OCI-LY3 (cell line): ENCODE measurements at regions not wholly inside any gene's neighbourhood (a gene's known extent, or its start where the extent isn't known, plus 50 kb on each side); places are given as distances from the start of the nearest gene placed in this dataset.
"Not testable (repeated sequence)": the region's sequence is repeated elsewhere in the genome, so short reads cannot be mapped to it uniquely, and the experiment has no call there.

Source experiments
- H2AFZ ChIP-seq: fragments of 200-600, 300-600 bp; shearing (Covaris generic); 2 replicates; pipeline ENCODE4 v1.6.0; 2014; ENCODE audit warnings: antibody characterized with exemption, low read depth, low read length
- H3K27ac ChIP-seq: fragments of 200-600, 300-600 bp; sonication (generic); 2 replicates; pipeline ENCODE4 v1.5.1; 2014; ENCODE audit warnings: mild to moderate bottlenecking, low read length, moderate library complexity, mixed read lengths
- H3K27me3 ChIP-seq: fragments of 200-600, 300-600 bp; sonication (generic); 2 replicates; pipeline ENCODE4 v1.6.1; 2014; ENCODE audit warnings: low read depth, low read length, mixed read lengths
- H3K36me3 ChIP-seq: fragments of 200-600, 300-600 bp; sonication (generic); replicated peaks from 2 replicates; pipeline ENCODE3; 2014; ENCODE audit warnings: low read depth, low read length, mixed read lengths
- H3K4me1 ChIP-seq: fragments of 300-600, 200-600 bp; sonication (generic); 2 replicates; pipeline ENCODE4 v1.6.1; 2014; ENCODE audit warnings: low read length, mixed read lengths
- H3K4me2 ChIP-seq: fragments of 200-600, 300-600 bp; sonication (generic); 2 replicates; pipeline ENCODE4 v1.6.1; 2014; ENCODE audit warnings: low read length, mixed read lengths
- H3K4me3 ChIP-seq: fragments of 300-600, 200-600 bp; sonication (generic); 2 replicates; pipeline ENCODE4 v1.5.1; 2014; ENCODE audit warnings: antibody characterized with exemption, mild to moderate bottlenecking, low read length, moderate library complexity
- H3K79me2 ChIP-seq: fragments of 300-600, 200-600 bp; shearing (Covaris generic); 2 replicates; pipeline ENCODE4 v1.6.1; 2014; ENCODE audit warnings: mild to moderate bottlenecking, low read length, mixed read lengths
- H3K9ac ChIP-seq: fragments of 300-600, 200-600 bp; shearing (Covaris generic); 2 replicates; pipeline ENCODE4 v1.6.0; 2014; ENCODE audit warnings: mild to moderate bottlenecking, low read length, moderate library complexity
- H3K9me3 ChIP-seq: fragments of 200-600, 300-600 bp; shearing (Covaris generic); 2 replicates; pipeline ENCODE4 v1.6.1; 2014; ENCODE audit warnings: low read length, mixed read lengths; ENCODE audit not compliant: insufficient read depth
- H4K20me1 ChIP-seq: fragments of 200-600, 300-600 bp; sonication (generic); 2 replicates; pipeline ENCODE4 v1.6.1; 2016; ENCODE audit warnings: low read length, mixed read lengths; ENCODE audit not compliant: insufficient read depth
- EZH2phosphoT487 ChIP-seq: fragments of 200-600 bp; shearing (Covaris generic); IDR thresholded peaks from 2 replicates; pipeline ENCODE4 v1.6.1; 2018; ENCODE audit warnings: antibody characterized with exemption, mixed run types, low read depth
- TF ChIP-seq, protein P1 (sequence below): fragments of 200-600, 300-600 bp; sonication (generic); IDR thresholded peaks from 2 replicates; pipeline ENCODE4 v1.5.1; 2014; ENCODE audit warnings: antibody characterized with exemption, low read length, low read depth

GRCh38 chr2:208726242-208726641 lies 319.6 kb downstream of the PTH2R start:
- Histone ChIP-seq H2AFZ (no peak overlapping the region), H3K79me2 (no peaks in the 10 kb centered on the region), H3K9ac (no peak overlapping the region), H4K20me1 (no peaks in the 10 kb centered on the region), H3K27ac (no peak overlapping the region), H3K9me3 (no peaks in the 10 kb centered on the region), H3K4me1 (no peaks in the 10 kb centered on the region), H3K27me3 (no peaks in the 10 kb centered on the region), H3K4me2 (no peak overlapping the region), H3K36me3 (no peaks in the 10 kb centered on the region), H3K4me3 (no peak overlapping the region)
- TF ChIP-seq, protein P1, sequence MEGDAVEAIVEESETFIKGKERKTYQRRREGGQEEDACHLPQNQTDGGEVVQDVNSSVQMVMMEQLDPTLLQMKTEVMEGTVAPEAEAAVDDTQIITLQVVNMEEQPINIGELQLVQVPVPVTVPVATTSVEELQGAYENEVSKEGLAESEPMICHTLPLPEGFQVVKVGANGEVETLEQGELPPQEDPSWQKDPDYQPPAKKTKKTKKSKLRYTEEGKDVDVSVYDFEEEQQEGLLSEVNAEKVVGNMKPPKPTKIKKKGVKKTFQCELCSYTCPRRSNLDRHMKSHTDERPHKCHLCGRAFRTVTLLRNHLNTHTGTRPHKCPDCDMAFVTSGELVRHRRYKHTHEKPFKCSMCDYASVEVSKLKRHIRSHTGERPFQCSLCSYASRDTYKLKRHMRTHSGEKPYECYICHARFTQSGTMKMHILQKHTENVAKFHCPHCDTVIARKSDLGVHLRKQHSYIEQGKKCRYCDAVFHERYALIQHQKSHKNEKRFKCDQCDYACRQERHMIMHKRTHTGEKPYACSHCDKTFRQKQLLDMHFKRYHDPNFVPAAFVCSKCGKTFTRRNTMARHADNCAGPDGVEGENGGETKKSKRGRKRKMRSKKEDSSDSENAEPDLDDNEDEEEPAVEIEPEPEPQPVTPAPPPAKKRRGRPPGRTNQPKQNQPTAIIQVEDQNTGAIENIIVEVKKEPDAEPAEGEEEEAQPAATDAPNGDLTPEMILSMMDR: no peak
- TF ChIP-seq EZH2phosphoT487: no peak

GRCh38 chr2:208751663-208752415 lies 345.2 kb downstream of the PTH2R start:
- not testable (repeated sequence) for H2AFZ ChIP-seq, H3K79me2 ChIP-seq, H3K4me3 ChIP-seq, H3K4me2 ChIP-seq, H3K4me1 ChIP-seq, H3K27me3 ChIP-seq, H3K9ac ChIP-seq, H3K27ac ChIP-seq, H3K36me3 ChIP-seq, H3K9me3 ChIP-seq, H4K20me1 ChIP-seq

DNA sequence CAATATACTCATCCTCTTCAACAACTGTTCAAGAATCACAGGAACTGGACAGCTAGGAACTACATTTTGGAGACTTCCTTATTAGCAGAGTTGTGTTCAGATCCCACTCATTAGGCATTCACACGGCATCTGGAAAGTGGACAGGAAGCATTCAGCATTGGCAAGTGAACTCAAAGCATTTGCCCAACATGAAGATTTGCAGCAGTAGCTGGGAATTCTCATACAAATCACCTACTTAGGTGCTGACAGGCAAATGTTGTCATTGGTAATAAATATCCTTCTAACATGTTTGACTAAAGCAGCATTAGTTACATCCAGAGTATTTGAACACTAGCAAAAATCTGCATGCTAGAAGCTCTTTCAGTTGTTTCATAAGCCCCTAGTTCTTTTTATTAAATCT lies 350.8 kb downstream of the PTH2R start:
- Histone ChIP-seq H3K4me3 (no peak overlapping the region), H3K4me1 (no peaks in the 10 kb centered on the region), H3K36me3 (no peaks in the 10 kb centered on the region), H2AFZ (no peak overlapping the region), H3K9me3 (no peaks in the 10 kb centered on the region), H3K79me2 (no peaks in the 10 kb centered on the region), H3K9ac (no peak overlapping the region), H3K4me2 (no peak overlapping the region), H3K27me3 (no peaks in the 10 kb centered on the region), H3K27ac (no peak overlapping the region), H4K20me1 (no peaks in the 10 kb centered on the region)
- TF ChIP-seq, protein P1: no peak
- TF ChIP-seq EZH2phosphoT487: no peak

DNA sequence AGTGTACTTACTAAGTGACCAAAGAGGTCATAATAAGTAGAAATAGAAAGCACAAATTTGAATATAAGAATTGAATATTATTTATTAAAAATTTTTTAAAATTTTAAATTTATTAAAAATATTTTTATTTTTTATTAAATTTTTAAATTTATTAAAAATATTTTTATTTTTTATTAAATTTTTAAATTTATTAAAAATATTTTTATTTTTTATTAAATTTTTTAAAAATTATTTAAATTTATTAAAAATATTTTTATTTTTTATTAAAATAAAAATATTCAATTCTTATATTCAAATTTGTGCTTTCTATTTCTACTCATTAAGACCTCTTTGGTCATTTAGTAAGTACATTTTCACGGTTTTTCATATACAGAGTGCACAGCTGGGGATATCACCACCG lies 366.5 kb downstream of the PTH2R start:
- H3K4me3 ChIP-seq, H3K4me1 ChIP-seq, H3K9me3 ChIP-seq, H3K27ac ChIP-seq, H3K9ac ChIP-seq, H3K27me3 ChIP-seq, H3K79me2 ChIP-seq, H4K20me1 ChIP-seq, H3K4me2 ChIP-seq, H2AFZ ChIP-seq, H3K36me3 ChIP-seq: not testable (repeated sequence)

DNA sequence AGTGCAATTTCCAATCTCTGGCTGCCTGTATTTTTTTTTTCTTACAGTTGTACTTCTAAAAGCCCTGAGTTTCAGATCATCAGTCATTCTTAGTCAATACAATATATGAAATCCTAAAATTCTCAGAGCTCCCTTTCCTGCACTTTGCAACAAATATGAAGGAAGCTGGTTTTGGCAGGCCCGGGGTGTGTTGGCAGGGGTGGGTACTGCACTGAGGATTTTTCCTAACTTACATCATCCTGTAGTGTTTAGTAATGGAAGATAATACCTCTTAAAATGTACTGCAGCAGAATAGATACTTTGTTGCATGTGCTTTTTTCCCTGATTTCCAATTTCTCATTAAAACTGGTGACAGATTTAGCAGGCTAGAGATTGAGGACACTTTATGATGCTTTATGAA lies 374.6 kb downstream of the PTH2R start:
- no peaks in the 10 kb centered on the region for H3K4me1 ChIP-seq
- TF ChIP-seq, protein P1: no peak
- no peak for TF ChIP-seq EZH2phosphoT487
- no peaks in the 10 kb centered on the region for H3K79me2 ChIP-seq
- no peaks in the 10 kb centered on the region for H4K20me1 ChIP-seq
- H3K36me3 ChIP-seq: no peaks in the 10 kb centered on the region
- no peaks in the 10 kb centered on the region for H3K9me3 ChIP-seq
- no peak overlapping the region for H3K4me3 ChIP-seq
- H2AFZ ChIP-seq: no peak overlapping the region
- no peak overlapping the region for H3K27ac ChIP-seq
- H3K9ac ChIP-seq: no peak overlapping the region
- no peaks in the 10 kb centered on the region for H3K27me3 ChIP-seq
- no peak overlapping the region for H3K4me2 ChIP-seq
